HG03280 (cell line): ENCODE measurements at regions not wholly inside any gene's neighbourhood (a gene's known extent, or its start where the extent isn't known, plus 50 kb on each side); places are given as distances from the start of the nearest gene placed in this dataset.
A peak's percentile ranks its signal among the peaks of the same experiment; 100 is the strongest.
"Not testable (repeated sequence)": the region's sequence is repeated elsewhere in the genome, so short reads cannot be mapped to it uniquely, and the experiment has no call there.

Source experiments
- ATAC-seq: cut with Tn5 transposase; IDR thresholded peaks from one replicate; pipeline ENCODE4 v1.9.1; 2021; ENCODE audit warnings: mild to moderate bottlenecking, moderate library complexity; ENCODE audit not compliant: unreplicated experiment

DNA sequence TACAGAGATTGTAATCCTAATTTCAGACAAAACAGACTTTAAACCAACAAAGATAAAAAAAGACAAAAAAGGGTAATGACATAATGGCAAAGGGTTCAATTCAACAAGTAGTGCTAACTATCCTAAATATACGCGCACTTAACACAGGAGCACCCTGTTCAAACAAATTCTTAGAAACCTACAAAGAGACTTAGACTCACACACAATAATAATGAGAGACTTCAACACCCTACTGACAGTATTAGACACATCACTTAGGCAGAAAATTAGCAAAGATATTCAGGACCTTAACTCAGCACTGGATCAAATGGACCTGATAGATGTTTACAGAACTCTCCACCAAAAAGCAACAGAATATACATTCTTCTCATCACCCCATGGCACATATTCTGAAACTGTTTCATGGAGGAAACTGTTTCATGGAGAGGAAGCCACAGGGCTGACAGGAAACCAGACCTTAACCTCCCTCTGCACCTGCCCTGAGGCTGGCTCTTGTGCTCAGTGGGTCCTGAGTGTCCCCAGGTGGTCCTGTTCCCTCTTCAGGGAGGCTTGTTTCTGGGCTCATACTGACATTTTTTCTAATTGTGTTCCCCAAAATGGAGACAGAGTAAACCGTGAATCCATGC lies 54.7 kb downstream of the OR4M2 start:
- ATAC-seq, result not testable (repeated sequence)

DNA sequence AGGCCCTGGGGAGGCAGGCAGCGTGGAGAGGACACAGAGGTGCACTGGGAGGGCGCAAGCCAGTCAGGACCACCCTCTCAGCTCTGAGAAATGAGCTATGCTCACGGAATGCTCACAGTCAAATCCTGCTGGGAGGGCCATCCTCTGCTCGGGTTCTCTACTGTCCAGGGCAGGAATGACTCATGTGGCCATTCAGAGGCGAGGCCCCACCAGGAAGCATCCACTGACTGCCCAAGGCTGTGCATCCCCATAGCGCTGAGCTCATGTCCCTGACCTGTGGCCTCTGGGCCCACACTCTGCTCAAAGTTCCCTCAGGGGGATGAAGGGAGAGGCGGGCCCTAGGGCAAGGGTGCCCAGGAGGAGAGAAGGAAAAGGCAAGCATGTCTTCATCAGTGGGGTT lies 57.2 kb downstream of the OR4M2 start:
- ATAC-seq, result not testable (repeated sequence)

DNA sequence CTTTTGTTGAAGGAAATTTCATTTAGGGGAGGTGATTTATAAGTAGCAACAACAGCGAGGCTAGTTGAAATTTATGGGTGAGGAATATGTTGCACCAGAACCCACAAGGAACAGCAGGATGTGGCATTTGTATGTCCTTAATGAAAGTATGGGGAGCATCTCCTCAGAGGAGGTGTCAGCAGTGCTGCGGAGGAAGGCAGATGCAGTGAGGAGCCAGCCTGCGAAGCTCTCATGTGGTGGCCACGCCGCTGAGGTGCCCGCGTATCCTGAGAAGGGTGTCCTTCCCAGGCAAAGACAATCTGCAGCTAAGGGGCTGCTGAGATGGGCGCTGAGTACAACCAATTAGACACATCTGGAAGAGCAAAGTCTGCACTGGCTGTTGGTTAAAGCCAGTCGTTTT lies 60.8 kb downstream of the OR4M2 start:
- not testable (repeated sequence) for ATAC-seq

DNA sequence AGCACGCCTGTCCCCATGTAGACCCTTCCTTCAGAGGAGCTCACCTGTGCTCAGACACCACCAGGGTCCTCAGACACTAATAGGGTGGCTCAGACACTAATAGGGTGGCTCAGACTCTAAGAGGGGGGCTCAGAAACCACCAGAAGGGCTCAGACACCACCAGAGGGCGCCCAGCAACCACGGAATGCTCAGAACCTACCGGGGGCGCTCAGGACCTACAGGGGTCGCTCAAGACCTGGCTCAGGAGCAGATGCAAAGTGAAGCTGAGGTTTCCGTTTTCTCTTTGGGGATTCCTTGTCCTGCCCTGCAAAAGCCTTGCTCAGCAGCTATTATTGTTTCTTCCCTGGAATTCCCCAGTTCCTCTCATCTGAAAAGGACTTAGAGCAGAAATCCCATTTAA lies 67.8 kb downstream of the OR4M2 start:
- peak; percentile 64 for ATAC-seq

DNA sequence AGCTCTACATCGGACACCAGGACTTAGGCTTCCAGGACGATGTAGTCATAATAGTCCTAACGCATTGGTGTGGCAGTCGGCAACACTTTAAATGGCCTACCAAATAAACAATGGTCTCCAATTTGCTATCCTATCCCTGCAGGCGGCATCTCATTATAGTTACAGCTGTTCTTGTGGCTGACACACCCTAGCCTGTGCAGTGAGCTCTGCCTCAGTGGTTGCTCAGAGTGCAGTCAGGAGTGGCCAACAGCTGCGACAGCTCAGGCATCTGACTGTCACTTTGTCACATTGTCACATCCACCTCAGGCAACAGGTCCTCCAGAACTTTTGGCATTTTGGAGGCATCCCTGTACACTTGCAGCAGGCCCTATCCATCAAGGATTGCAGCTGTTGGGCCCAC lies 77.9 kb downstream of the OR4M2 start:
- ATAC-seq, result not testable (repeated sequence)

DNA sequence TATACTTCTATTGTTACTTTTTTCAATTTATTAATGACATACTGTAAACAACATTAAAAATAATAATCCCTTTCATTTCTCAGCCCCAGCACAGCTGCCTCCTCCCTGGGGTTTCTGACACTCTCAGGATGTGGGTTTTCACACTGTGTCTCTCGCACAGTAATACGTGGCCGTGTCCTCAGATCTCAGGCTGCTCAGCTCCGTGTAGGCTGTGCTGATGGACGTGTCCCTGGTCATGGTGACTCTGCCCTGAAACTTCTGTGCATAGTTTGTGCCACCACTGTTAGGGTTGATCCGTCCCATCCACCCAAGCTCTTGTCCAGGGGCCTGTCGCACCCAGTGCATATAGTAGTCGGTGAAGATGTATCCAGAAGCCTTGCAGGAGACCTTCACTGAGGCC lies 80.0 kb downstream of the OR4M2 start:
- ATAC-seq, result peak; percentile 29

DNA sequence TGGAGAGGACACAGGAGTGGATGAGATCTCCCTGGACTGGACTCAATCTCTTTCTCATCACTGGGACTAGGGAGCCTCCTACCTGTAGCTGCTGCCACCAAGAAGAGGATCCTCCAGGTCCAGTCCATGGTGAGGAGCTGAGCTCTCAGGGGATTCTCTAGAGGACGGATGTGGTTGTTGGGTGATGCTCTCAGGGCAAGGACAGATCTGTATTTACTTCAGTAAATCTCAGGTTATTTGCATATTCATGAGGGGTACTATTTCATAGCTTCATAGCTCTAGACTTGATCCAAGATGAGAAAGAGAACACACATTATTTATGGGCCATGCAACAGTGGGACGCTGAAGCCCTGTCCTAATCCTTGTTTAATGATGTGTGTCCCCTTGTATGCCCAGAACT lies 80.4 kb downstream of the OR4M2 start:
- peak; percentile 75 for ATAC-seq

DNA sequence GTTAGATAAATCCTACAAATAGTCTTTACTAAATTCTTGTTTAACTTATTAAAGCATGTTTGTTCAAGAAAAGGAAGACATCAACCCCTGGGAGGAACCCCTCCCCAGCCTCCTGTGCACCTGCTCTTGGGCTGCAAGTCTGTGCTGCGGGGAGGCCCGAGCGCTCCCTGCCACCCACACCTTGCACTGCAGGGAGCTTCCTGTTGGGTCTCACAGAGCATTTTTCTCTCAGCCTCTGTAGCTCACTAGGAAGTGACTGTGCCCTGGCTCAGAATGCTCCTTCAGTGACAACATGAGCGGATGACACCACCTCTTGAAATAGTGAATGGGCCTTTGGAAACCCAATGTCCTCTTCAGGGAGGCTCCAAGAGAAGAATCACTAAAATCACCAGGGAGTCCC lies 81.1 kb downstream of the OR4M2 start:
- peak; percentile 71 for ATAC-seq

DNA sequence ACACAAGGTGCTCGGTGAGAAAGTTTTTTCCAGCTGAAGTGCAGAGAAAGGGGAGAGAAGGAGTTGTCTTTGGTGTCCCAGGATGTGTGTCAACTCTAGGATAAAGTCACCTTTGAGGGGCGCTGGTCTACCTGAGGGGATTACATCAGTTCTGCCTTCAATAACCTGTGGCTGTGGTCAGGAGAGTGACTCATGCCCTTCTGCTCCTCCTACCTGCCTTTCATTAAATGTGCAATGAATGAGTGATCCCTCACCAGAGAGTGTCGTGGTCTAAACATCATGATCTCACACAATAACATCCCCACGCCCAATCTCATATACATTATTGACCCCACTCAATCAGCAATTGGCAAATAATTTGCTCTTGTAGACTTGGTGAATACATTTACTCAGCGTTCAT lies 83.4 kb downstream of the OR4M2 start:
- not testable (repeated sequence) for ATAC-seq

DNA sequence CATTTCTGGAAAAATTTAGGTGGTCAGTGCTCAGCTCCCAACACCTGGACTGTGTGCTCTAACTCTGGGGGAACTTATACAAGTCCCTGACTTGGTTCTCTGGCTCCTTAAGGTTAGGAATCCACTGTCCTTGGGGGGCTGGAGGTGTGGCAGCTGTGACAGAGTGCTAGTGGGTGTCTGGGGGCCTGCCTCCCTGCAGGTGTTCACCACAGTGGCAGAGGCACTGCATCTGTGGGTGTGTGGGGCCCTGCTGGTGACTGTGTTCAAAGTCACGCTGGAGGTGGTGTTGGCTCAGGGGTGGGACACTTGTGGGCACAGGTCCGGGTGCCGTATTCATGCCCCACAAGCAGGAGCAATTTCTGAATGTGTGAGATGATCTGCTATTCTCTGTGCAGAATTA lies 87.2 kb downstream of the OR4M2 start:
- not testable (repeated sequence) for ATAC-seq

DNA sequence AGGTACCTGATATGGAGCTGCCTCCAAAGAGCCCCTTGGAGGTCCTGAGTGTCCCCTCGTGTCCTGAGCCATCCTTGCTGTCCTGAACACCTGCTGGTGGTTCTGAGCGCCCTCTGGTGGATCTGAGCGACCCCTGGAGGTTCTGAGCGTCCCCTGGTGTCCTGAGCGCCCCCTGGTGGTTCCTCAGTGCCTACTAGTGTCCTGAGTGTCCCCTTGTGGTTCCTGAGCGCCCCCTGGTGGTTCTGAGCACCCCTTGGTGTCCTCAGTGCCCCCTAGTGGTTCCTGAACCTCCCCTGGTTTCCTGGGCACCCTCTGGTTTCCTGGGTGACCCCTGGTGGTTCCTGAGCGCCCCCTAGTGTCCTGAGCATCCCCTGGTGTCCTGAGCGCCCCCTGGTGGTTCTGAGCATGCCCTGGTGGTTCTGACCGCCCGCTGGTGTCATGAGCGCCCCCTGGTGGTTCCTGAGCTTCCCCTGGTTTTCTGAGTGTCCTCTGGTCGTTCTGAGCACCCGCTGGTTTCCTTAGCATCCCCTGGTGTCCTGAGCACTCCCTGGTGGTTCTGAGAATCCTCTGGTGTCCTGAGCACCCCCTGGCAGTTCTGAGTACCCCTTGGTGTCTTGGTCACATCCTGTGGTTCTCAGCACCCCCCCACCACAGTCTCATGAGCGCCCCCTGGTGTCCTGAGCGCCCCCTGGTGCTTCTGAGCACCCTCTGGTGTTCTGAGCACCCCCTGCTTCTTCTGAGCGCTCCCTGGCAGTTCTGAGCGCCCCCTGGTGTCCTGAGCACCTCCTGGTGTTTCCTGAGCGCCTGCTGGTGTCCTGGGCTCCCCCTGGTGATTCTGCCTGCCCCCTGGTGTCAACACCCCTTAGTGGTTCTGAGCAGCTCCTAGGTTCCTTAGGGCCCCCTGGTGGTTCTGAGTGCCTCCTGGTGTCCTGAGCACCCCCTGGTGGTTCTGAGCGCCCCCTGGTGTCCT lies 93.0 kb downstream of the OR4M2 start:
- ATAC-seq, result peak; percentile 76

DNA sequence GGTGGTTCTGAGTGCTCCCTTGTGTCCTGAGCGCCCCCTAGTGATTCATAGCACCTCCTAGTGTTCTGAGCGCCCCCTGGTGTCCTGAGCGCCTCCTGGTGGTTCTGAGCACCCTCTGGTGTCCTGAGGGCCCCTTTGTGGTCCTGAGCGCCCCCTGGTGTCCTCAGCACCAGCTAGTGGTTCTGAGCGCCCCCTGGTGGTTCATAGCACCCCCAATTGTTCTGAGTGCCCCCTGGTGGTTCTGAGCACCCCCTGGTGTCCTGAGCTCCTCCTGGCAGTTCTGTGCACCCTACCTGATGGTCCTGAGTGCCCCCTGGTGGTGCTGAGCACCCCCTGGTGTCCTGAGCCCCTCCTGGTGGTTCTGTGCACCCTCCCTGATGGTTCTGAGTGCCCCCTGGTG lies 93.8 kb downstream of the OR4M2 start:
- ATAC-seq, result peak; percentile 57

DNA sequence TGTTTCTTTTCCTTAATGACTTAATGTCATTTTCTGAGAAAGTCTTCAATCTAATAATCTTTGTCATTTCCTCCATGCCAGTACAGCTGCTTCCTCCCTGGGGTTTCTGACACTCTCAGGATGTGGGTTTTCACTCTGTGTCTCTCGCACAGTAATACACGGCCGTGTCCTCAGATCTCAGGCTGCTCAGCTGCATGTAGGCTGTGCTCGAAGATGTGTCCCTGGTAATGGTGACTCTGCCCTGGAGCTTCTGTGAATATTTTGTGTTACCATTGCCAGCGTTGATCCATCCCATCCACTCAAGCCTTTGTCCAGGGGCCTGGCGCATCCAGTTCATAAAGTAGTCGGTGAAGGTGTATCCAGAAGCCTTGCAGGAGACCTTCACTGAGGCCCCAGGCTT lies 97.6 kb downstream of the OR4M2 start:
- ATAC-seq, result not testable (repeated sequence)

DNA sequence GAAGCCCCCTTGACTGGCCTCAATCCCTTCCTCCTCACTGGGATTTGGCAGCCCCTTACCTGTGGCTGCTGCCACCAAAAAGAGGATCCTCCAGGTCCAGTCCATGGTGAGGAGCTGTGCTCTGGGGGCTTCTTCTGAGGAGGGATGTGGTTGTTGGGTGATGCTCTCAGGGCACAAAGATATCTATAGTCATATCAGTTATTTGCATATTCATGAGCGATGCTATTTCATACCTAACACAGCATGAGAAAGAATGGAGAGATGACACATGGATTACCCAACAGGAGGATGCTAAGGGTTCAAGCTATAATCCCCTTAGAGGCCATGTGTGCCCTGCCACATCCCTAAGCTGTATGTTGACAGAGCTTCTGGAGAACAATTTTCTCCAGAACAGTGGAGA lies 98.1 kb downstream of the OR4M2 start:
- not testable (repeated sequence) for ATAC-seq

DNA sequence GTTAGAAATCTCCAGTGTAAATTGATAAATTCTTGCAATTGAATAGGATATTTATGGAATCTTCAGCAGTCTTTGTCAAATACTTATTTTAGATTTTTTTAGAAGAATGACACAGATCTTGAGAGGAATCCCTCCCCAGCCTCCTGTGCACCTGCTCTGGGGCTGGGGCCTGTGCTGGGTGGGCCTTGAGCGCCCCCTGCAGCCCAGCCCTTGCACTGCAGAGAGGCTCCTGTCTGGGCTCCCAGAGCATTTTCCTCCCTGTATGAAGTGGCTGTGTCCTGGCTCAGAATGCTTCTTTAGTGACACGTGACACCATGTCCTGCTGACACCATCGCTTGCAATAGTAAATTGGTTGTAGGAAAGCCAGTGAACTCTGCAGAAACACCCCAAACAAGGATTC lies 98.7 kb downstream of the OR4M2 start:
- ATAC-seq, result not testable (repeated sequence)

DNA sequence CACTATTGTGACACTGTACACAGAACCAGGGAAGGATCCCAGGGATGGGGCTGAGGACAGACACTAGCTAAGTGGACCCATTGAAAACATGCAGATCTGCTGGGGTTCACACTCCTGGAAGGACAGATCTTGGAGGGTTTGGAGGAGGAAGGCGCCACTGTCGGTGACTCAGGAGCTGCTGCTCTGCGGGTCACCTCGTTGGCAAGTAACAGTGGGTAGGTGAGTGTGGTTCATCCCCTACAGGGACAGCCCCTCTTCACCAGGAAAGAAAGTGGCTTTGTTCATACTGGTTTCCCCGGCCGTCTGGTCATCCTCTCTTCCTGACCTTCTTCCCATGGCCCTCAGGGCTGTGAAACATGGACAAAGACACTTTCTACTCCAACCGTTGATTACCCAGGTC lies 100.3 kb downstream of the OR4M2 start:
- ATAC-seq, result not testable (repeated sequence)

DNA sequence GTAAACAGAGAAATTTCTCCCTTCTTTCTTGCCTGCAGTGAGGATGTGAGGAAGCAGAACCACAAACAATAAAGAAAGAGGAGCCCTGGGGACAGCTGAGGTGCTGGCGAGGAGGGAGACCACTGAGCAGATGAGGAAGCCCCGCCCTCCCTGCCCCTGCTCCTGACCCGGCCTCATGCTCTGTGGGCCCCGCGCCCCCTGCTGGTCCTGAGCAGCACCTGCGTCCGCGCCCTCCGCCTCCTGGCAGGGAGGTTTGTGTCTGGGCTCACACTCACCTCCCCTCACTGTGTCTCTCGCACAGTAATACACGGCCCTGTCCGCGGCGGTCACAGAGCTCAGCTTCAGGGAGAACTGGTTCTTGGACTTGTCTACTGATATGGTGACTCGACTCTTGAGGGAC lies 104.4 kb downstream of the OR4M2 start:
- not testable (repeated sequence) for ATAC-seq

DNA sequence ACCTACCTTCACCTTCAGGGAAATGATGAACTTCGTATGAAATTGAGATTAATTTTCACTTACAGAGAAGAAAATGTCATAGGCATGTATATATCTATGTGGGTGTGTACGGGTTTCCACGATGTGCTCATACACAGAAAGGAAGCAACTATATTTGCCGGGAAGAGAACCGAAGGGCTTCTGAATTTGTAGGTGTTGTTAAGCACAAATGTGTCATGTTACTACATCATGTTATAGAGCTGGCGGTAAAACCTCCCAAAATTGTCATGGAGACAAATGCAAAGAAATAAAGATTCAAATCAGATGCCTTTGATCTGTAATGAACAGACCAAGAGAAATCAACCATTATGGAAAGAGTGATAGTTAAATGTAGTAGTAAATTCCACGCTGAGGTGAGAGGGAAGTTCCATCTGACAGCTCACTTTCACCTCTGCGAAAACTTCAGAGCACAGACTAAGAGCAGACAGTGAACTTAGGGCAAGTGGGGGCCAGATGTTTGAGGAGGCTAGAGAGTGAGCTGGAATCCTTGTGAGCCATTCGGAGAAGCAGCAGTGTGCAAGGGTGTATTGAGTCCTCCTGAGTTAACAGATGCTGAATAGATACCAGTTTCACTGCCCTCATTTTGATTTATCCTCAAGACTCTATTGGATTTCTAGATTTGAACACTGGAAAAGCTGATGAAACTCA lies 106.7 kb downstream of the OR4M2 start:
- not testable (repeated sequence) for ATAC-seq

DNA sequence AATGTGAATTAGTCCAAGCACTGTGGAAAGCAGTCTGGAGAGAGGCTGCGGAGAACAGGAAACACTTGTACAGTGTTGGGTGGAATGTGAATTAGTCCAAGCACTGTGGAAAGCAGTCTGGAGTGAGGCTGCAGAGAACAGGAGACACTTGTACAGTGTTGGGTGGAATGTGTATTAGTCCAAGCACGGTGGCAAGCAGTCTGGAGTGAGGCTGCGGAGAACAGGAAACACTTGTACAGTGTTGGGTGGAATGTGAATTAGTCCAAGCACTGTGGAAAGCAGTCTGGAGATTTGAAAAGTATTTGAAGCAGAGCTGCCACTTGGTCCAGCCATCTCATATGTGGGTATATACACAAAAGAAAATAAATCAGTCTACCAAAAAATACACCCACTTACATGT lies 111.5 kb downstream of the OR4M2 start:
- ATAC-seq, result not testable (repeated sequence)

DNA sequence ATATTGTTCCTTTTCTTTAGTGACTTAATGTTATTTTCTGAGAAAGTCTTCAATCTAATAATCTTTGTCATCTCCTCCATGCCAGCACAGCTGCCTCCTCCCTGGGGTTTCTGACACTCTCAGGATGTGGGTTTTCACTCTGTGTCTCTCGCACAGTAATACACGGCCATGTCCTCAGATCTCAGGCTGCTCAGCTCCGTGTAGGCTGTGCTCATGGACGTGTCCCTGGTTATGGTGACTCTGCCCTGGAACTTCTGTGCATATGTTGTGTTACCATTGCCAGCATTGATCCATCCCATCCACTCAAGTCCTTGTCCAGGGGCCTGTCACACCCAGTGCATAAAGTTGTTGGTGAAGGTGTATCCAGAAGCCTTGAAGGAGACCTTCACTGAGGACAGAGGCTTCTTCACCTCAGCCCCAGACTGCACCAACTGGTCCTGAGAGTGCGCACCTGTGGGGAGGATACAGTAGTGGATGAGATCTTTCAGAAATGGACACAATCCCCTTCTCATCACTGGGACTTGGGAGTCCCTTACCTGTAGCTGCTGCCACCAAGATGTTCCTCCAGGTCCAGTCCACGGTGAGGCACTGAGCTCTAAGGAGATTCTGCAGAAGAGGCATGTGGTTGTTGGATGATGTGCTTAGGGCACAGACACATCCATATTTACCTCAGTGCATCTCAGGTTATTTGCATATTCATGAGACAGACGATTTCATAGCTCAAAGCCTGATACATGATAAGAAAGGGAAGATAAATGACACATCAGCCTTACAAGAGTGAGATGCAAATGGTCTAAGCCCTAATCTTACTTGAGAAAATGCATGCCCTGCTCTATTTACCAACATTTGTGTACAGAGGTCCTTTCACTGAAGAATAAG lies 114.7 kb downstream of the OR4M2 start:
- ATAC-seq, result not testable (repeated sequence)
